Erythroblast (primary cell): ENCODE measurements at regions not wholly inside any gene's neighbourhood (a gene's known extent, or its start where the extent isn't known, plus 50 kb on each side); places are given as distances from the start of the nearest gene placed in this dataset.

Experiments
- GATA1 ChIP-seq: IDR thresholded peaks from 2 replicates; pipeline ENCODE4 v1.6.1; 2011; ENCODE audit warnings: low read depth, mild to moderate bottlenecking, control low read depth, low read length, moderate library complexity
- POLR2A ChIP-seq: IDR thresholded peaks from 2 replicates; pipeline ENCODE4 v1.6.1; 2011; ENCODE audit warnings: mild to moderate bottlenecking, low read length

DNA sequence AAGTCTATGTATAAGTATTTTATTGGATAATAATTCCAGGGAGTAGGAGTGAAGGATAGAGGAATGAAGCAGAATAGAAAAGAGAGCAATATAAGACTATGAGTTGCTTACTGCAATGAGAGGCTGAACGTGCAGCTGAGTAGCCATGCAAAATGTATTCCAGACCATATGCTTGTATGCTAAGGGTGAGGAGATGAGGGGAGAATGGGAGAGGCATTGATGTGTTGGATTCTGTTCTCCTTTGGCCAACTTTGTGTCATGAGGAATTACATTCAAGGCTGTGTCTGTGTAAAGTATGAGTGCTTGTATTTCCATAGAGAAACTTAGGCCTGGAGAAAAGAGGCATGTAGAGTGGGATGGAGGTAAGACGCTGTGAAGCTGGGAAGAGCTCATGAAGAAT lies 301.8 kb downstream of the ARL6IP6 start:
- TF ChIP-seq POLR2A (no peak), GATA1 (no peak)
